ENCODE measurements at regions not wholly inside any gene's neighbourhood (a gene's known extent, or its start where the extent isn't known, plus 50 kb on each side); places are given as distances from the start of the nearest gene placed in this dataset.
"Not testable (repeated sequence)": the region's sequence is repeated elsewhere in the genome, so short reads cannot be mapped to it uniquely, and the experiment has no call there.

- no peak for DNase-seq (ENCODE audit: low read depth)
Observed at GRCh38 chr2:204357286-204357685, 188.0 kb upstream of the PARD3B start.

- DNase-seq (ENCODE audit: low read depth), result no peak
Observed at GRCh38 chr2:204359076-204359475, 186.2 kb upstream of the PARD3B start.

- no peak for DNase-seq (ENCODE audit: low read depth)
Observed at GRCh38 chr2:204360218-204361007, 184.9 kb upstream of the PARD3B start.

- no peak for DNase-seq (ENCODE audit: low read depth)
Observed at GRCh38 chr2:204361738-204362137, 183.5 kb upstream of the PARD3B start.

- DNase-seq (ENCODE audit: low read depth), result no peak
Observed at GRCh38 chr2:204362581-204362980, 182.7 kb upstream of the PARD3B start.

GRCh38 chr2:204363513-204363912, 181.8 kb upstream of the PARD3B start:
- no peak for DNase-seq (ENCODE audit: low read depth)

- DNase-seq (ENCODE audit: low read depth), result no peak
Observed at GRCh38 chr2:204364860-204365535, 180.3 kb upstream of the PARD3B start.

GRCh38 chr2:204365811-204366210, 179.5 kb upstream of the PARD3B start:
- peak; percentile 91 for DNase-seq (ENCODE audit: low read depth)

- DNase-seq (ENCODE audit: low read depth), result no peak
Observed at GRCh38 chr2:204367466-204367865, 177.8 kb upstream of the PARD3B start.

- DNase-seq (ENCODE audit: low read depth), result no peak
Observed at GRCh38 chr2:204370172-204370718, 175.0 kb upstream of the PARD3B start.

- DNase-seq (ENCODE audit: low read depth), result no peak
Observed at GRCh38 chr2:204373942-204374341, 171.3 kb upstream of the PARD3B start.

- no peak for DNase-seq (ENCODE audit: low read depth)
Observed at GRCh38 chr2:204380141-204380881, 165.0 kb upstream of the PARD3B start.

GRCh38 chr2:204386668-204387067, 158.6 kb upstream of the PARD3B start:
- no peak for DNase-seq (ENCODE audit: low read depth)

GRCh38 chr2:204389120-204389519, 156.2 kb upstream of the PARD3B start:
- no peak for DNase-seq (ENCODE audit: low read depth)

GRCh38 chr2:204389856-204390255, 155.4 kb upstream of the PARD3B start:
- DNase-seq (ENCODE audit: low read depth), result no peak

GRCh38 chr2:204395539-204395938, 149.7 kb upstream of the PARD3B start:
- no peak for DNase-seq (ENCODE audit: low read depth)

GRCh38 chr2:204401114-204401513, 144.2 kb upstream of the PARD3B start:
- DNase-seq (ENCODE audit: low read depth), result peak; percentile 78

GRCh38 chr2:204407204-204408014, 137.9 kb upstream of the PARD3B start:
- DNase-seq (ENCODE audit: low read depth), result peak; percentile 12

GRCh38 chr2:204412782-204413181, 132.5 kb upstream of the PARD3B start:
- not testable (repeated sequence) for DNase-seq (ENCODE audit: low read depth)

GRCh38 chr2:204415406-204416181, 129.7 kb upstream of the PARD3B start:
- no peak for DNase-seq (ENCODE audit: low read depth)
